ENCODE measurements at regions not wholly inside any gene's neighbourhood (a gene's known extent, or its start where the extent isn't known, plus 50 kb on each side); places are given as distances from the start of the nearest gene placed in this dataset.

GRCh38 chr6:156378853-156379252 lies 398.3 kb upstream of the ARID1B start:
- no peak overlapping the region for H3K27ac ChIP-seq

GRCh38 chr6:156376091-156376490 lies 401.1 kb upstream of the ARID1B start:
- H3K36me3 ChIP-seq = no peaks in the 10 kb centered on the region
- no peak for DNase-seq (ENCODE audit: low spot score in 2 of 2)
- H3K4me3 ChIP-seq = no peak overlapping the region
- TF ChIP-seq POLR2A (IDR thresholded peaks at IDR 0.05) (no peak), POLR2AphosphoS5 (IDR thresholded peaks at IDR 0.05) (no peak)
- TF ChIP-seq, protein P1, sequence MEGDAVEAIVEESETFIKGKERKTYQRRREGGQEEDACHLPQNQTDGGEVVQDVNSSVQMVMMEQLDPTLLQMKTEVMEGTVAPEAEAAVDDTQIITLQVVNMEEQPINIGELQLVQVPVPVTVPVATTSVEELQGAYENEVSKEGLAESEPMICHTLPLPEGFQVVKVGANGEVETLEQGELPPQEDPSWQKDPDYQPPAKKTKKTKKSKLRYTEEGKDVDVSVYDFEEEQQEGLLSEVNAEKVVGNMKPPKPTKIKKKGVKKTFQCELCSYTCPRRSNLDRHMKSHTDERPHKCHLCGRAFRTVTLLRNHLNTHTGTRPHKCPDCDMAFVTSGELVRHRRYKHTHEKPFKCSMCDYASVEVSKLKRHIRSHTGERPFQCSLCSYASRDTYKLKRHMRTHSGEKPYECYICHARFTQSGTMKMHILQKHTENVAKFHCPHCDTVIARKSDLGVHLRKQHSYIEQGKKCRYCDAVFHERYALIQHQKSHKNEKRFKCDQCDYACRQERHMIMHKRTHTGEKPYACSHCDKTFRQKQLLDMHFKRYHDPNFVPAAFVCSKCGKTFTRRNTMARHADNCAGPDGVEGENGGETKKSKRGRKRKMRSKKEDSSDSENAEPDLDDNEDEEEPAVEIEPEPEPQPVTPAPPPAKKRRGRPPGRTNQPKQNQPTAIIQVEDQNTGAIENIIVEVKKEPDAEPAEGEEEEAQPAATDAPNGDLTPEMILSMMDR (IDR thresholded peaks at IDR 0.05) = no peak
- no peaks in the 10 kb centered on the region for H3K9me3 ChIP-seq
- H3K27ac ChIP-seq = no peak overlapping the region
- no peaks in the 10 kb centered on the region for H3K27me3 ChIP-seq
- H3K4me1 ChIP-seq = no peaks in the 10 kb centered on the region
- intact Hi-C loops (cut with DNase I; ENCODE audit: low total_unique reads) = no loop called here

More at GRCh38 chr6:156378853-156379252, 398.3 kb upstream of the ARID1B start:
- intact Hi-C loops (cut with DNase I; ENCODE audit: low total_unique reads) = no loop called here
- H3K36me3 ChIP-seq = no peaks in the 10 kb centered on the region
- H3K4me3 ChIP-seq = no peak overlapping the region
- DNase-seq (ENCODE audit: low spot score in 2 of 2) = no peak
- H3K27me3 ChIP-seq = no peaks in the 10 kb centered on the region
- H3K4me1 ChIP-seq = no peaks in the 10 kb centered on the region
- no peaks in the 10 kb centered on the region for H3K9me3 ChIP-seq
- no peak for TF ChIP-seq POLR2AphosphoS5 (IDR thresholded peaks at IDR 0.05)
- no peak for TF ChIP-seq POLR2A (IDR thresholded peaks at IDR 0.05)
- TF ChIP-seq, protein P1 (IDR thresholded peaks at IDR 0.05) = no peak

GRCh38 chr6:156359912-156360311 lies 417.3 kb upstream of the ARID1B start:
- H3K4me3 ChIP-seq = no peak overlapping the region
- no peaks in the 10 kb centered on the region for H3K4me1 ChIP-seq
- no peaks in the 10 kb centered on the region for H3K9me3 ChIP-seq
- H3K36me3 ChIP-seq = no peaks in the 10 kb centered on the region
- H3K27me3 ChIP-seq = no peaks in the 10 kb centered on the region
- intact Hi-C loops (cut with DNase I; ENCODE audit: low total_unique reads) = loop anchor here (5.0 kb wide), 1 partner anchor 337 kb away; no protein-coding TSS in a partner anchor
- no peak for TF ChIP-seq POLR2A (IDR thresholded peaks at IDR 0.05)
- no peak for TF ChIP-seq POLR2AphosphoS5 (IDR thresholded peaks at IDR 0.05)
- TF ChIP-seq, protein P1 (IDR thresholded peaks at IDR 0.05) = no peak
- no peak overlapping the region for H3K27ac ChIP-seq
- DNase-seq (ENCODE audit: low spot score in 2 of 2) = no peak

GRCh38 chr6:156352861-156353260 lies 424.3 kb upstream of the ARID1B start:
- Histone ChIP-seq H3K4me3 (no peak overlapping the region), H3K36me3 (no peaks in the 10 kb centered on the region), H3K9me3 (no peaks in the 10 kb centered on the region), H3K27ac (no peak overlapping the region), H3K27me3 (no peaks in the 10 kb centered on the region), H3K4me1 (no peaks in the 10 kb centered on the region)
- TF ChIP-seq, protein P1 (IDR thresholded peaks at IDR 0.05) = no peak
- no peak for TF ChIP-seq POLR2A (IDR thresholded peaks at IDR 0.05)
- TF ChIP-seq POLR2AphosphoS5 (IDR thresholded peaks at IDR 0.05) = no peak
- intact Hi-C loops (cut with DNase I; ENCODE audit: low total_unique reads) = no loop called here
- no peak for DNase-seq (ENCODE audit: low spot score in 2 of 2)

DNA sequence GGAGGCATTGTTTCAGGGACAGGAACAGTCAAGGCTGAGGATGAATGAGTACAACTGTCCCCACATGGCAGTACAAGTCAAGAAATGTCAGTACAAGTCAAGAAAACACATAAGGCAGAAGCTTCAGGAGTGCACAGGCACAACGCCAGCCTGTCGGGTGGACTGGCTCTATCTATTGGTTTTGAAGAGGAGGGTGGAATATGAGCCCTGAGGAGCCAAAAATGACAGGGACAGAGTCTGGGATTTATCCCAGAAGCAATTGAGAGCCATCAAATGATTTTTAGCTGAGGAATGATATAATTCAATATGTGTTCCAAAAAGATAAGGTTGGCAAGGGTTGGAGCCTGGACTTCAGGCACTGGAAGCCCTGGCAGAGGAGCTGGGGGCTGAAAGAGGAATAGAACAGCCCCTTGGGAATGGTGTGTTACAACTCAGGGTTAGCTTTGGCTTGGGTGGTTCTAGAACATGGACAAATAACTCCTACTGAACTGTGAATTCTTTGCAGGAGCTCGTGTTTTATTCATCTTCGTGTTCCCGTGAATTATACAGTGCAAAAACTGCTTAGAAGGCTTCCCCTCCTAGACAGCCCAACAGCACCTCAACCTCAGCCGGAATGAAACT lies 425.7 kb upstream of the ARID1B start:
- Histone ChIP-seq H3K27ac (no peak overlapping the region), H3K9me3 (no peaks in the 10 kb centered on the region), H3K4me3 (no peak overlapping the region), H3K4me1 (no peaks in the 10 kb centered on the region), H3K36me3 (no peaks in the 10 kb centered on the region), H3K27me3 (no peaks in the 10 kb centered on the region)
- DNase-seq (ENCODE audit: low spot score in 2 of 2) = no peak
- TF ChIP-seq POLR2AphosphoS5 (IDR thresholded peaks at IDR 0.05) (no peak), POLR2A (IDR thresholded peaks at IDR 0.05) (no peak)
- TF ChIP-seq, protein P1 (IDR thresholded peaks at IDR 0.05) = no peak
- intact Hi-C loops (cut with DNase I; ENCODE audit: low total_unique reads) = no loop called here

Measured in breast epithelium (tissue), 4 donors.